Fibroblast of villous mesenchyme (primary cell): ENCODE measurements at regions not wholly inside any gene's neighbourhood (a gene's known extent, or its start where the extent isn't known, plus 50 kb on each side); places are given as distances from the start of the nearest gene placed in this dataset.
A peak's percentile ranks its signal among the peaks of the same experiment; 100 is the strongest.

Experiments
- DNase-seq: peaks from one replicate; pipeline ENCODE4 v3.0.0-alpha.2; 2010; ENCODE audit warnings: low read depth
- H3K4me3 ChIP-seq: 2 replicates; pipeline ENCODE4 v1.5.1; 2011; ENCODE audit warnings: low read depth, mild to moderate bottlenecking, low read length
- TF ChIP-seq, protein P1 (sequence below): IDR thresholded peaks from 2 replicates; pipeline ENCODE4 v1.5.1; 2012; ENCODE audit warnings: low read depth, mild to moderate bottlenecking, low read length; ENCODE audit not compliant: insufficient read depth

DNA sequence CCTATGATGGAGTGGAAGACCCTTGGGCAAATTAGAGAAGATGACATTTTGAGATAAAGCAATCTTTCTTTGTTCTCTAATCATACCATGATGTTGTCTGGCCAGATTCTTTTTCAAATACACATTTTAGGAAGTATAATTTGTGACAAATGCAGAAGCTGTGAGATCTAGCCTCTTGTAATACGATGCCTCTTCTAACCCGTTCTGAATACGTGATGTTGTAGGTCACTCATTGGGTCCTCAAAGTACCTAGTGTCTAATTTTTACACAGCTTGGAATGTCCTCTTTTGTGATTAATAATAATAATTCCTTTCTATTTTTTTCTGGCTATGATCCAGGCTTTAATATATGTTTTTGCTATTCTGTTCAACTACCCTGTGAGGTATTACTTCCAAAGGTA lies 502.7 kb downstream of the NUF2 start:
- no peak overlapping the region for H3K4me3 ChIP-seq
- TF ChIP-seq, protein P1, sequence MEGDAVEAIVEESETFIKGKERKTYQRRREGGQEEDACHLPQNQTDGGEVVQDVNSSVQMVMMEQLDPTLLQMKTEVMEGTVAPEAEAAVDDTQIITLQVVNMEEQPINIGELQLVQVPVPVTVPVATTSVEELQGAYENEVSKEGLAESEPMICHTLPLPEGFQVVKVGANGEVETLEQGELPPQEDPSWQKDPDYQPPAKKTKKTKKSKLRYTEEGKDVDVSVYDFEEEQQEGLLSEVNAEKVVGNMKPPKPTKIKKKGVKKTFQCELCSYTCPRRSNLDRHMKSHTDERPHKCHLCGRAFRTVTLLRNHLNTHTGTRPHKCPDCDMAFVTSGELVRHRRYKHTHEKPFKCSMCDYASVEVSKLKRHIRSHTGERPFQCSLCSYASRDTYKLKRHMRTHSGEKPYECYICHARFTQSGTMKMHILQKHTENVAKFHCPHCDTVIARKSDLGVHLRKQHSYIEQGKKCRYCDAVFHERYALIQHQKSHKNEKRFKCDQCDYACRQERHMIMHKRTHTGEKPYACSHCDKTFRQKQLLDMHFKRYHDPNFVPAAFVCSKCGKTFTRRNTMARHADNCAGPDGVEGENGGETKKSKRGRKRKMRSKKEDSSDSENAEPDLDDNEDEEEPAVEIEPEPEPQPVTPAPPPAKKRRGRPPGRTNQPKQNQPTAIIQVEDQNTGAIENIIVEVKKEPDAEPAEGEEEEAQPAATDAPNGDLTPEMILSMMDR: no peak
- DNase-seq: no peak

DNA sequence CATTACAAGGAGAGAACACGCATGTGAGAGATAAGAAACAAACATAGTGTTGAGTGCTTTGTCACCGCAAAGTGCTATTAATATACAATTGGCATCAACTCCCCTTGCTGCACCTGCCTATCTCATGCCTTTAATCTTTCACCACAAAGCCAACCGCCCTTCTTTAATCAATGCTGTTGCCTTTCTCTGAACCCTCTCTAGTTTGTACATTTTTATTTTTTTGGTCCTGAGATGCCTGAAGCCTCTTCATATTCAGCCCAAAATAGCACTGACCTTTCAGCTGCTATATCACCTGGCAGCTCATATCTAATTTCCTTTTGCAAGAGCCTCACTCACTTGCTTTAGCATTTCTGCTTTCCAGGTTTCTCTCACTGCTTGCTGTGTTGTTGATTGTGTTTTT lies 504.7 kb downstream of the NUF2 start:
- no peak for DNase-seq
- no peak overlapping the region for H3K4me3 ChIP-seq
- TF ChIP-seq, protein P1: no peak

DNA sequence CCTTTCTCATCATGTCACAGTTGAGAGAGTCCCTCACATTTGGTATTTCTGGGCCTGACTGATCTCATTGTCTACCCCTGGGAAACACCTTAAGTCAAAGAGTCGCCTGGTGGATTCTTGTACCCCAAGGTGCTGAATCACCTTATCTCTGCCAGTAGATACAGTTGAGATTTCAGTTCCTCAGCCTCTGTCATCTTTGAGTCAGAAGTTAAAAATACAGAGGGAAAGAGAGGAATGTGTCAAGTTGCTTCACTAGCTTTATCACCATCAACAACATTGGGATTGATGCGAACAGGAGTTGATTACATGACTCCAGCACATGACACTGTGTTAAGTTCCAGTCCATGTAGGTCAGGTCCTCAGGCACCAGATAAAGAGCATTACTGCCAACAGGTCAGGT lies 513.0 kb downstream of the NUF2 start:
- no peak for DNase-seq
- no peak overlapping the region for H3K4me3 ChIP-seq
- TF ChIP-seq, protein P1: no peak

DNA sequence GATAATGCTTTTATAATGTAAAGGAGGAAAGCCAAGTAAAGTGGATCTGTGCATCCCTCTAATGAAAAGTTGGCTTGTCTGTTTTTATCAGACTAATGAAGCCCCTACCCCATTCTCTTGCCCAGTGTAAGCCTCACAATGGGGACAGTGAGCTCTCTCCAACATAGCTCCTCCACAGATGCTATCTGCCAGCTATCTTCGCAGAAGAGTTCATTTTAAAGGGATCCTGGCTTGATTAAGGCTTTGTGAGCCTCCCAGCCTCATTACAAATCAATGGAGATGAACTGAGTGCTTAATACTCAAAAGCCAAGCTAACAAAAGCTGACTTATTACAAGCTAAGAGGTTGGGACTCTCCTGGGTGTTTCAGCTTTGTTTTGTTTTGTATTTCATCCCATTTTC lies 514.7 kb downstream of the NUF2 start:
- TF ChIP-seq, protein P1: no peak
- H3K4me3 ChIP-seq: no peak overlapping the region
- no peak for DNase-seq

DNA sequence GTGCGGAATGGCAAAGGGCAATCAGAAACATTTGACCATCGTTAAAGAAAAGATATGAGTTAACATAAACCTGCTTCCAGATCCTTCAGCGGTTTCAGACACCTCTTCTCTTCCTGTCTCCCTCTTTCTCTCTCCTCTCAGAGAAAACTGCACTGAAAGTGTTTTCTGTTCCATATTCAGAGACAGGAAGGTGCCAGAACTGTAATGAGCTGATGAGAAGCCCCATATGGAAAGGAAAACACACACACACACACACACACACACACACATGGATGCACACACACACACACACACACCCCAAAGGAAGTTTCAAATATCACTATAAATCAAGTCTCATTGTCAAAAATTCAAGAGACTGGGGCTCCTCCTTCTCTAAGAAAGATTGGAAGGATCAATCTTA lies 515.5 kb downstream of the NUF2 start:
- TF ChIP-seq, protein P1: no peak
- no peak overlapping the region for H3K4me3 ChIP-seq
- DNase-seq: no peak

DNA sequence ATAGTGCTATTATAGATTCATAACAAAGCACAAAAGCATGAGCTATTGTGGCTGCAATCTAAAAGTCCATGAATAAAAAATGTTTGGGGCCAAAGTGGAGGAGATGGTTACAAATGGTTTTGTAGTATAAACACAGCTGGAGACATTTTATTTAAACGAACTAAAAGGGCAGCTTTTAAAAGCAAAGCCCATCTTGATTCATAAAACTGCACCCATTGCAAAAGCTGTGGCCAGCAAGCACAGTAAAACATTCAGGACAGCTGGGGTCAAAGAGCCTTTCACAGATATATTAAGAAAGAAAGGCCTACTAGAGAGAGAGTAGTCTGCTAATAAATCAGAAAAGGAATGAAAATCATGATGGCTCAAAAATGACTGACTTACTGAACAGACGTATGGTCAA lies 520.8 kb downstream of the NUF2 start:
- DNase-seq: peak; percentile 63
- no peak overlapping the region for H3K4me3 ChIP-seq
- TF ChIP-seq, protein P1: no peak

DNA sequence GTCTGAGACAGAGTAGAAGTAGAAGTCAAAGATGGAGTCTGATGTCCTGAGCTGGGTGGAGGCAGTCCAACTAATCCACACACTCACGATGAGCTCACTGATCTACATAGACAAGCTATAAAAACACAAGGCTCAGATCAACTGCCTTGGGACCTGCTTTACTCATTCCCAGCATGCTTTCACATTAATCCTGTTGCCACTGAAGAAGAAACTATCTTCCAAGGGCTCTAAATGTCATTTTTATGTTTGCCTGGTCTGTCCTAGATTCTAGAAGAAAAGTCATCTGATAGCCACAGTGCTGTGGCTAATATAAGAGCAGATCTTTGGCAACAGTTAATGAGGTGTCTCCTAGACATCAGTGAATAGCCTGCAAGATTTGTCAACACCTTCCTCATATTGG lies 522.7 kb downstream of the NUF2 start:
- no peak overlapping the region for H3K4me3 ChIP-seq
- DNase-seq: peak; percentile 60
- TF ChIP-seq, protein P1: no peak
